ENCODE measurements at regions not wholly inside any gene's neighbourhood (a gene's known extent, or its start where the extent isn't known, plus 50 kb on each side); places are given as distances from the start of the nearest gene placed in this dataset.

DNA sequence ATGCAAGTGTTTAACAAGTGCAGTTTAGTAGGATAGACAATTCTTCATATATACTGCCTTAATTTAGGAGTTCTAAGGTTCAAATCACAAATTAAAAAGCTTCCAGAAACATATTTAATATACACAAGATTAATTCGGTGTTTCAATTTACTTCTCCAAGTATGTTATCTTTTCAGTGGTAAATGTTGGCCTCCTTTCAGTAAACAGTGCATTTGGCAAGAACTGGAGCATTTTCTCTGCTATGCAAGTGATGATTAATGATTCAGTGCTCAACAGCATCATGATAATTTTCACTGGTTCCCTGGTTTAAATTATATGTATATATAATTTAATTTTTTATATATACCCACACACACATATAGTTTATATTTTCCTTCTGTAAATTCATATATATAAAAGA, 541.7 kb downstream of the EFNA5 start:
- Histone ChIP-seq H3K4me3 (ENCODE audit: low read depth, low read length, poor library complexity, severe bottlenecking) (no peak overlapping the region), H4K20me1 (ENCODE audit: insufficient read depth, low read length) (no peaks in the 10 kb centered on the region), H2AFZ (ENCODE audit: low read length) (no peak overlapping the region), H3K27me3 (ENCODE audit: insufficient read depth, low read length) (no peaks in the 10 kb centered on the region), H3K9me2 (ENCODE audit: low read depth, low read length) (no peaks in the 10 kb centered on the region), H3K79me2 (ENCODE audit: insufficient read depth, low read length) (no peaks in the 10 kb centered on the region), H3K4me1 (ENCODE audit: insufficient read depth, low read length, severe bottlenecking) (no peaks in the 10 kb centered on the region), H3F3A (ENCODE audit: insufficient read depth, low read length) (no peaks in the 10 kb centered on the region), H3K9me3 (ENCODE audit: low read length) (0 out of 2 replicates have a peak, but pooled peaks cover 4% of the 10 kb centered on the region), H3K27ac (ENCODE audit: low read depth, low read length, poor library complexity, severe bottlenecking) (no peak overlapping the region), H3K9ac (ENCODE audit: low read length) (no peak overlapping the region), H3K36me3 (ENCODE audit: insufficient read depth, low read length) (no peaks in the 10 kb centered on the region), H3K4me2 (ENCODE audit: low read length) (no peak overlapping the region)
- TF ChIP-seq EZH2 (IDR thresholded peaks at IDR 0.05; ENCODE audit: borderline replicate concordance, low read length): no peak
- TF ChIP-seq CTCF (IDR thresholded peaks at IDR 0.05; ENCODE audit: low read length): no peak

DNA sequence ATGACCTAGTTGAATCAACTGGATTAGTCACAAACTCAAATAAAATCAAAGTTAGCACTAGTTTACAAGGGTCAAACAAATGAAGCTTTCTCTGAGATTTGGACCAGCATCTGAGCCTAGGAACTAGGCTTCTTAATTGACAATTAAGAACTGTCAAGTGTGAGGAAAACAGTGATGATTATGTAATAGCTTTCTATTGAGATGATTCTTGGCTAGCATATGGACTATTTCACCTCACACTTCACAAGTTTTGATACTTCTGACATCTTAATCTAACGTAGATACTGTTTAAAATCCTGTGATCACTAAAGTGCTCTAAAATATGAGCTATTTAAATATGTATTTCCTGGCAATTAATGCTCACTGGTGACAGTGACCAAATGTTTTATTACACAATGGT, 542.9 kb downstream of the EFNA5 start:
- H3K4me2 ChIP-seq (ENCODE audit: low read length): no peak overlapping the region
- TF ChIP-seq EZH2 (IDR thresholded peaks at IDR 0.05; ENCODE audit: borderline replicate concordance, low read length) (no peak), CTCF (IDR thresholded peaks at IDR 0.05; ENCODE audit: low read length) (no peak)
- H3K4me1 ChIP-seq (ENCODE audit: insufficient read depth, low read length, severe bottlenecking): no peaks in the 10 kb centered on the region
- H3K4me3 ChIP-seq (ENCODE audit: low read depth, low read length, poor library complexity, severe bottlenecking): no peak overlapping the region
- no peaks in the 10 kb centered on the region for H3K79me2 ChIP-seq (ENCODE audit: insufficient read depth, low read length)
- no peaks in the 10 kb centered on the region for H3K9me2 ChIP-seq (ENCODE audit: low read depth, low read length)
- H2AFZ ChIP-seq (ENCODE audit: low read length): no peak overlapping the region
- no peaks in the 10 kb centered on the region for H3K36me3 ChIP-seq (ENCODE audit: insufficient read depth, low read length)
- no peaks in the 10 kb centered on the region for H4K20me1 ChIP-seq (ENCODE audit: insufficient read depth, low read length)
- H3K9ac ChIP-seq (ENCODE audit: low read length): no peak overlapping the region
- H3K27me3 ChIP-seq (ENCODE audit: insufficient read depth, low read length): no peaks in the 10 kb centered on the region
- no peaks in the 10 kb centered on the region for H3F3A ChIP-seq (ENCODE audit: insufficient read depth, low read length)
- 0 out of 2 replicates have a peak, but pooled peaks cover 4% of the 10 kb centered on the region for H3K9me3 ChIP-seq (ENCODE audit: low read length)
- H3K27ac ChIP-seq (ENCODE audit: low read depth, low read length, poor library complexity, severe bottlenecking): no peak overlapping the region

GRCh38 chr5:107126341-107126740, 544.4 kb downstream of the EFNA5 start:
- no peaks in the 10 kb centered on the region for H3K4me1 ChIP-seq (ENCODE audit: insufficient read depth, low read length, severe bottlenecking)
- no peak overlapping the region for H3K4me2 ChIP-seq (ENCODE audit: low read length)
- no peaks in the 10 kb centered on the region for H3K9me3 ChIP-seq (ENCODE audit: low read length)
- no peak overlapping the region for H3K27ac ChIP-seq (ENCODE audit: low read depth, low read length, poor library complexity, severe bottlenecking)
- H3F3A ChIP-seq (ENCODE audit: insufficient read depth, low read length): no peaks in the 10 kb centered on the region
- H3K27me3 ChIP-seq (ENCODE audit: insufficient read depth, low read length): no peaks in the 10 kb centered on the region
- H3K4me3 ChIP-seq (ENCODE audit: low read depth, low read length, poor library complexity, severe bottlenecking): no peak overlapping the region
- no peak overlapping the region for H3K9ac ChIP-seq (ENCODE audit: low read length)
- no peak for TF ChIP-seq EZH2 (IDR thresholded peaks at IDR 0.05; ENCODE audit: borderline replicate concordance, low read length)
- TF ChIP-seq CTCF (IDR thresholded peaks at IDR 0.05; ENCODE audit: low read length): no peak
- no peaks in the 10 kb centered on the region for H3K9me2 ChIP-seq (ENCODE audit: low read depth, low read length)
- H3K79me2 ChIP-seq (ENCODE audit: insufficient read depth, low read length): no peaks in the 10 kb centered on the region
- no peaks in the 10 kb centered on the region for H3K36me3 ChIP-seq (ENCODE audit: insufficient read depth, low read length)
- H4K20me1 ChIP-seq (ENCODE audit: insufficient read depth, low read length): no peaks in the 10 kb centered on the region
- H2AFZ ChIP-seq (ENCODE audit: low read length): no peak overlapping the region
